ENCODE measurements at regions not wholly inside any gene's neighbourhood (a gene's known extent, or its start where the extent isn't known, plus 50 kb on each side); places are given as distances from the start of the nearest gene placed in this dataset.

DNA sequence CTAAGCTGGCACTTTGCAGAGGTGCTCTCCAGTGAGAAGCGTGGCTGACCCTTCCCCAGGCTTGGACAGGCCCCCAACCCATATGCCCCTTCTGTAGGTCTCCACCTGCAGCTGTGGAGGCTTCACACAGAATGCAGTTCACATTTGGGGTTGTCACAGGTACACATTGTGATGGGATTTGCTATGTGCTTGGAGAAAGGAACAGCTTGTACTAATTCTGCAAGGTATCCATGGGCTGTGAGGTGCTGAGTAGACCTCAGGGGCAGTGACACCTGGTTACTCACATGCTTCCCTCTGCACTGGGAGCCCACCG, 188.9 kb downstream of the CXCL12 start:
- DNase-seq: no peak

DNA sequence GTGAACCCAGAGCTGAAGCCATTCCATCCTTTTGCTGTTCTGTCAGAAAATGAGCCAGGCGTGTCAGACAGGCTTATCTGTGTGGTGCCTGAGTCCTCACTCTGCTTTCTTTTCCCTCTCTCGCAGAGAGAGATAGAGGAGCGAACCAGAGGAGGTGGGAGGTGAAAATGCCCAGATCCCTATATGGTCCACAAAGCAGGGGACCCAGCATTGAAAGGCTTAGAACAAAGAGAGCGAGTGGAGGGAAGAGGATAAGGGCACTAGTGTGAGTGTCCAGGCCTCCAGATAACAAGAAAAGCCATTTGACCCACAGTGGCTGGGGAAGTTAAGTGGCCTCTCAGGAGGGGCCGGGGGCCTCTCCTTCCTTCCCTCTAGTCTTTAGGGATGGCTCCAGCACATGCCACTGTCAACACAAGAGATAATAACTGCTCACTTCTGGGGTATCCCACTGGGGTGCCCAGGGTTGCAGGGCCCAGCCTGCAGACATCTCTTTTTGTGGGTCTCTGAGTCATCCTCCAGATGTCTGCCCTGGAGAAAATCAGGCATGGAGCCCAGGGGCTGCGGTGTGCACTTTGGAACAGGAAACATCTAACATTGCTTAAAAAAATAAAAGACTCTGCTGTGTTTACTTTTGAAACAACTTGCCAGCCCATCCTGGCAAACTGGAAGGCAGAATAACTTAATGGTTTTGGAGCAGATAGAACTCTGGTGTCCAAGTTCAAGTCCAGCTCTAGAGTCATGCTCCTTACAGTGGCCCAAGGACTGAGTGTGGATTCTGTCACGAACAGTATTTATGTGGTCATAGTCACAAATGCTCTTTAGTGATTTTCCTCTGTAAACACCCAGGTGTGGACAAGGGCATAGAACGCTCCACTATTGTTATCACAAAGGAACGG, 189.5 kb downstream of the CXCL12 start:
- no peak for DNase-seq

GRCh38 chr10:44194435-44194834, 190.5 kb downstream of the CXCL12 start:
- DNase-seq: no peak

- no peak for DNase-seq
Observed at GRCh38 chr10:44193567-44194220, 191.2 kb downstream of the CXCL12 start.

- DNase-seq: no peak
Observed at GRCh38 chr10:44193166-44193565, 191.7 kb downstream of the CXCL12 start.

DNA sequence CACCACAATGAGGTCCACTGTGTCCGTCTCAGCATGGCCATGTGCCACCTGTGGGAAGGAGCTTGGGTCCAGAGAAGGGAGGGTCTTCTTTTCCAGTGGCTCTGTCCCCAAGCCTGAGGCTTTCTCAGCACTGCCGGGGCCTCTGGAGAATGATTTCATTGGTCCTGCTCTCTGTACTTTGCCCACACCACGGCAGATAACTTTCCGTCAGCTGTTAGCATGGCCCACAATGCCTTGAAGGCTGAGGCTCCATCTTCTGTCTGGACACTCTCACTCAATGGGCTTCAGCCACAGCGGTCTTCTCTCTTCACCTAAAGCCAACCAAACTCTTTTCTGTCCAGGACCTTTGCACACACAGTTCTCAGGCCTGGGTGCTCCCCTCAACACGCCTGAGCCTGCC, 192.5 kb downstream of the CXCL12 start:
- DNase-seq: no peak

DNA sequence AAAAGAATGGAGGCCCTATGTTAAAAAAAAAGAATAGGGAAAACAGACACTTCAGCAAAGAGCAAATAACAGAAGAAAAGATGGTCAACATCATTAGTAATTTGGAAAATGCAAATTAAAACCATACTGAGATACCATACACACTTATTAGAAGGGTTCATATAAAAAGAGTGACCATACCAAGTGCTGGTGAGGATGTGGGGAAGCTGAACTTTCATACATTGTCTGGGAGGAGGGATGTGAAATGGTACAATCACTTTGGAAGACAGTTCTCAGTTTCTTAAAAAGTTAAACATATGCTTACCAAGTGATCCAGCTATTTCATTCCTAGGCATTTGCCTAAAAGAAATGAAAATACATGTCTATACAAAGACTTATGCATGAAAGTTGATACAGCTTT, 194.4 kb downstream of the CXCL12 start:
- no peak for DNase-seq

DNA sequence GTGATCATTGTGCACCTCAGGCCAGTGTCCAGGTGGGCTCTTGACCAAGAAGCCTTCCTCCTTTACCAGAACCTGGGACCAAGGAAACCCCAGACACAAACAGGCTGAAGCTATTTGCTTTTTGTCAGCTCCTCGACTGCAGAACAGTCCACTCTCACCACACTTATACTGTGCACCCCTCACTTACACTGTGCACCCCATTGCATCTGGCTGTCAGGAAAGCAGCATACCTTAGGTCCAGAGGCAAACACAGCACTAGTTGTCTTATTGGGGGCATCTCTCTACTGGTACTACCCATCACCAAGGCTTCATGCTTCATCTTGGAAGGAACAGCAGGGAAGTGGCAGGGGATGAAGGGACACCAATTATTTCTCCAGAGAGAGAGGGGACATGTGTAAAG, 198.1 kb downstream of the CXCL12 start:
- no peak for DNase-seq

- DNase-seq: no peak
Observed at GRCh38 chr10:44186150-44186549, 198.7 kb downstream of the CXCL12 start.

- DNase-seq: no peak
Observed at GRCh38 chr10:44185315-44185666, 199.6 kb downstream of the CXCL12 start.

- no peak for DNase-seq
Observed at GRCh38 chr10:44184633-44185314, 200.1 kb downstream of the CXCL12 start.

GRCh38 chr10:44183667-44184632, 200.9 kb downstream of the CXCL12 start:
- DNase-seq: no peak

GRCh38 chr10:44182909-44183308, 202.0 kb downstream of the CXCL12 start:
- DNase-seq: no peak

DNA sequence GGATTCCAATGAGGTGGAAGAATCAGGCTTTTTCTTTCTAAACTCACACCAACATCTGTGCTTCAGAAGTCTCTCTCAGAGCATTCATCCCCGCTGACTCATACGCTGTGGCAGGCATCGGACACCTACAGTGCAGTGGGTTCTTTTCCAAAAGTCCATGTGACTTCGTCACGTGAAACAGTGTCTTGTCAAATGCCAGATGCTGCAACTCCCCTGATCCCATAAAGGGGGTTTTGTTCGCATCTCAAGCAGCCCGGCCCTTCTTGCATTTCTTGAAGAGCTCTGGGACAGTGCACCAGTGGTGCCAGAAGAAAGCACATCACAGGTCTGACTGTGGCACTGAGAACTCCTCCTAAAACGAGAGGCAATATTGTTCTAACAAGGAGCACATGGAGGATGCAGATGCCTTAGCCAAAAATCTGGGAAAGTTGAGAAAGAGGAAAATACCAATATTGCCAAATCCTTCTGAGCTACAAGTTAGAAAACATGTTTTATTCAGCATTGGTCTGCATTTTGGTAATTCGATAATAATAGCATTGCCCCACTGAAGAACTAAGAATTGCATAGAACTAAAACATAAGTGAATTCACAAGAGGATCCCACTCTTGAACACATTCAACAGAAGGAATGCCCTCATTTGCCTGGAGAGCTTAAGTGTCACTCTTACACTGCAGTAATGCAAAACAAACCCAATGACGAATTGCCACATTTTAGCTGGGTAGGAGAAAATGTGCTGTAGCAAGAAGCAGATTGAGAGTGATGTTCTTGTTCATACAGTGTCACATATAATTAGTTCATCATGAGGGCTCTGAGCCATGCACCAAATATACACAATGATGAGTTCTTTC, 204.4 kb downstream of the CXCL12 start:
- DNase-seq: no peak

- DNase-seq: no peak
Observed at GRCh38 chr10:44178856-44179255, 206.0 kb downstream of the CXCL12 start.

DNA sequence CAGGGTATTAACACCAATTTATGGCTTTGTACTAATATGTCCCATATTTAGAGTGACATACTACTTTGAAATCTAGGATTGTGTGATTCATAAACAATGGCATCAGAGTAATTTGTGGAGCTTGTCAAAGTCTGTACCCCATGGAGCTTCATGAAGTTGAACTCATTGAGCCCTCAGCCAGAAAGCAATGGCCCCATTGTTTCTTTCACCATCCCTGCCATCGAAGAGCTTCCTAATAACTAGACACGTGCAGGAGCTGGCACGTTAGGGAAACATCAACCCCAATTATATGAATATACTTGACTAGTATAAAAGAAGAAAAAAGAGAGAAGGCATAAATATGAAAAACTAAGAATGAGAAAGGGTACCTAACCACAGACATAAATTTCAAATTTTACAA, 206.6 kb downstream of the CXCL12 start:
- no peak for DNase-seq

GRCh38 chr10:44177610-44178009, 207.3 kb downstream of the CXCL12 start:
- no peak for DNase-seq

DNA sequence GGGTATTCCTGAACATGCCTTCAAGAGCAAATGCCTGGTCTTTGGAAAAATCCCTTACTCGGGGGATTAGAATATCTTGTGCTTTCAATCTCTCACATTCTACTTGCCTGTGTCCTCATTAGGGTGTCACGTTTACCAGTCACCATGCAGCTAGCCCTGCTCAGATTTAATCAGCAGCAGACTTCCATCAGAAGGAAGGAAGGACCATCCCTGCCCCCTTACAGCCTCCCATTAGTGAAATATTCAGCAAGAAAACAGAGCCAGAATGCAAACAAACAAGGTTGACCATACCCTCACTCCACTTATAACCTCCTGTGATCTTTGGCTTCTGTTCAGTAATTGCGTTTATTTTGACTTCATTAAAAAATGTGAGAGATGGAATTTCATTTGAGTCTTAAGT, 208.6 kb downstream of the CXCL12 start:
- DNase-seq: no peak

DNA sequence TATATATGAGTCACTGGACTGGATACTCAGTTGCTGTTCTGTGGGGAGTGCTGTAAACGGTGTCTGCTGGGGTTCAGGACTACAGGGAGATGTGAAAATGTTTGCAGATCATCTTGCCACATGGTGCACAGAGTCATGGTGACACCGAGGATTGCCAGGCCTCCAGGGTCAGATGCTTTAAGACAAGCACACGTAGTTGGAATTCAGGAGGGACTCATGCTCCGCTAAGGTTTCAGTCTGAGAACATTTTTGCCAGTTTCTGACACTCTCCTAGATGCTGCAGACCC, 211.3 kb downstream of the CXCL12 start:
- DNase-seq: no peak

- DNase-seq: no peak
Observed at GRCh38 chr10:44172883-44173607, 211.9 kb downstream of the CXCL12 start.

DNA sequence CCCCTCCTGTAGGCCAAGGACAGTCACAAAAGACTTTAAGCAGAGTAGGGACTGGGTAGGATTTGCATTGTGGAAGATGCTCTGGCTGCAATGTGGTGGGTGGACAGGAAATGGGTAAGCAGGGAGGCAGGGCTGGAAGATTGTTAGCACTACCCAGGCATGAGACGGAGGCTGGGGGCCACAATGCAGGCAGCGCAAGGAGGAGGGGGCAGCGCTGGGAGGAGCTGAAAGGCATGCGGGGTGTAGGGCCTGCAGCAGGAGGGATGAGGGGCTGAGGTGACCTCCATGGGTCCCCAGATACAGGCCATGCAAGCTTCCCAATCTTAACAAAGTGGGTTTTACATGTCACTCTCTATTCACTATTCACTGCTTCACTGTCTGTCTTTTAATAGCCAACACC, 213.1 kb downstream of the CXCL12 start:
- DNase-seq: no peak

GRCh38 chr10:44168478-44168877, 216.4 kb downstream of the CXCL12 start:
- DNase-seq: no peak
